GM19372 (cell line): ENCODE measurements at regions not wholly inside any gene's neighbourhood (a gene's known extent, or its start where the extent isn't known, plus 50 kb on each side); places are given as distances from the start of the nearest gene placed in this dataset.
"Not testable (repeated sequence)": the region's sequence is repeated elsewhere in the genome, so short reads cannot be mapped to it uniquely, and the experiment has no call there.

Source experiments
- ATAC-seq: cut with Tn5 transposase; IDR thresholded peaks from one replicate; pipeline ENCODE4 v1.9.1; 2021; ENCODE audit warnings: mild to moderate bottlenecking, low read depth, moderate library complexity; ENCODE audit not compliant: unreplicated experiment

GRCh38 chr10:109732254-109732965 is 190.9 kb downstream of the XPNPEP1 start:
- no peak for ATAC-seq

- not testable (repeated sequence) for ATAC-seq
These were observed 193.4 kb downstream of the XPNPEP1 start for GRCh38 chr10:109729895-109730294.

GRCh38 chr10:109727436-109727835 is 195.9 kb downstream of the XPNPEP1 start:
- ATAC-seq = no peak

- ATAC-seq = no peak
These were observed 196.8 kb downstream of the XPNPEP1 start for GRCh38 chr10:109726473-109726872.

GRCh38 chr10:109723305-109723704 is 200.0 kb downstream of the XPNPEP1 start:
- no peak for ATAC-seq

- no peak for ATAC-seq
These were observed 201.8 kb downstream of the XPNPEP1 start for GRCh38 chr10:109721453-109722064.

- no peak for ATAC-seq
These were observed 217.2 kb downstream of the XPNPEP1 start for GRCh38 chr10:109706026-109706560.

- no peak for ATAC-seq
These were observed 221.6 kb downstream of the XPNPEP1 start for GRCh38 chr10:109701633-109702215.

GRCh38 chr10:109698882-109699664 is 224.2 kb downstream of the XPNPEP1 start:
- ATAC-seq = no peak

GRCh38 chr10:109698086-109698485 is 225.2 kb downstream of the XPNPEP1 start:
- ATAC-seq = no peak

GRCh38 chr10:109696981-109697775 is 226.1 kb downstream of the XPNPEP1 start:
- ATAC-seq = no peak

GRCh38 chr10:109696462-109696861 is 226.8 kb downstream of the XPNPEP1 start:
- no peak for ATAC-seq

GRCh38 chr10:109695988-109696387 is 227.3 kb downstream of the XPNPEP1 start:
- no peak for ATAC-seq

- no peak for ATAC-seq
These were observed 233.5 kb downstream of the XPNPEP1 start for GRCh38 chr10:109689785-109690184.

GRCh38 chr10:109679478-109679877 is 243.8 kb downstream of the XPNPEP1 start:
- ATAC-seq = no peak

GRCh38 chr10:109678857-109679256 is 244.5 kb downstream of the XPNPEP1 start:
- no peak for ATAC-seq

- no peak for ATAC-seq
These were observed 246.6 kb downstream of the XPNPEP1 start for GRCh38 chr10:109676703-109677102.

- no peak for ATAC-seq
These were observed 254.6 kb downstream of the XPNPEP1 start for GRCh38 chr10:109668703-109669102.

GRCh38 chr10:109668154-109668665 is 255.1 kb downstream of the XPNPEP1 start:
- ATAC-seq = no peak

GRCh38 chr10:109665321-109665720 is 258.0 kb downstream of the XPNPEP1 start:
- no peak for ATAC-seq
